ENCODE measurements at regions not wholly inside any gene's neighbourhood (a gene's known extent, or its start where the extent isn't known, plus 50 kb on each side); places are given as distances from the start of the nearest gene placed in this dataset.

- Mint-ChIP-seq H3K4me1 (no peaks in the 10 kb centered on the region), H3K36me3 (no peaks in the 10 kb centered on the region), H3K27ac (no peak overlapping the region), H3K27me3 (ENCODE audit: low read depth in 3 of 3) (peaks cover 4 to 21% (median 15%) of the 10 kb centered on the region in 3 donors), H3K4me3 (no peak overlapping the region), H3K9me3 (peaks cover 6 to 19% (median 13%) of the 10 kb centered on the region in 7 donors)
- H3K4me3 ChIP-seq (replicated peaks in 1 of 3; ENCODE audit: low read depth in 2 of 3, low read length in 3 of 3): no peak overlapping the region
- no peaks in the 10 kb centered on the region for H3K79me2 ChIP-seq (ENCODE audit: insufficient read depth, low read length)
- no peak overlapping the region for H3K27ac ChIP-seq (ENCODE audit: low read depth in 1 of 2, low read length in 2 of 2)
- H3K4me2 ChIP-seq (replicated peaks; ENCODE audit: extremely low read depth, low read length, poor library complexity, severe bottlenecking): no peak overlapping the region
- WGBS (ENCODE audit: insufficient coverage): 92% methylated on average over 16 of the region's 18 CpGs
- no peaks in the 10 kb centered on the region for H3K27me3 ChIP-seq (ENCODE audit: control insufficient read depth in 2 of 2, insufficient read depth in 2 of 2, low read length in 2 of 2)
- H3K36me3 ChIP-seq (replicated peaks in 1 of 2; ENCODE audit: control insufficient read depth in 1 of 2, insufficient read depth in 2 of 2, low read length in 2 of 2): no peaks in the 10 kb centered on the region
- H3K9me3 ChIP-seq (replicated peaks in 1 of 2; ENCODE audit: control insufficient read depth in 1 of 2, insufficient read depth in 1 of 2, low read length in 2 of 2): no peaks in the 10 kb centered on the region
- H3K4me1 ChIP-seq (ENCODE audit: control insufficient read depth in 1 of 2, insufficient read depth in 2 of 2, low read length in 2 of 2): no peaks in the 10 kb centered on the region
- intact Hi-C loops (cut with micrococcal nuclease): no loop called here
- H2AFZ ChIP-seq (ENCODE audit: insufficient read depth, low read depth, low read length, poor library complexity, severe bottlenecking): no peak overlapping the region
- no peak overlapping the region for H3K9ac ChIP-seq (ENCODE audit: insufficient read depth, low read length, poor library complexity, severe bottlenecking)
- no peak for DNase-seq
- TF ChIP-seq, protein P1, sequence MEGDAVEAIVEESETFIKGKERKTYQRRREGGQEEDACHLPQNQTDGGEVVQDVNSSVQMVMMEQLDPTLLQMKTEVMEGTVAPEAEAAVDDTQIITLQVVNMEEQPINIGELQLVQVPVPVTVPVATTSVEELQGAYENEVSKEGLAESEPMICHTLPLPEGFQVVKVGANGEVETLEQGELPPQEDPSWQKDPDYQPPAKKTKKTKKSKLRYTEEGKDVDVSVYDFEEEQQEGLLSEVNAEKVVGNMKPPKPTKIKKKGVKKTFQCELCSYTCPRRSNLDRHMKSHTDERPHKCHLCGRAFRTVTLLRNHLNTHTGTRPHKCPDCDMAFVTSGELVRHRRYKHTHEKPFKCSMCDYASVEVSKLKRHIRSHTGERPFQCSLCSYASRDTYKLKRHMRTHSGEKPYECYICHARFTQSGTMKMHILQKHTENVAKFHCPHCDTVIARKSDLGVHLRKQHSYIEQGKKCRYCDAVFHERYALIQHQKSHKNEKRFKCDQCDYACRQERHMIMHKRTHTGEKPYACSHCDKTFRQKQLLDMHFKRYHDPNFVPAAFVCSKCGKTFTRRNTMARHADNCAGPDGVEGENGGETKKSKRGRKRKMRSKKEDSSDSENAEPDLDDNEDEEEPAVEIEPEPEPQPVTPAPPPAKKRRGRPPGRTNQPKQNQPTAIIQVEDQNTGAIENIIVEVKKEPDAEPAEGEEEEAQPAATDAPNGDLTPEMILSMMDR (IDR thresholded peaks at IDR 0.05): no peak
- no peaks in the 10 kb centered on the region for H4K20me1 ChIP-seq (ENCODE audit: insufficient read depth, low read length)
These were observed 82.1 kb downstream of the DLL1 start for GRCh38 chr6:170208651-170209353.

DNA sequence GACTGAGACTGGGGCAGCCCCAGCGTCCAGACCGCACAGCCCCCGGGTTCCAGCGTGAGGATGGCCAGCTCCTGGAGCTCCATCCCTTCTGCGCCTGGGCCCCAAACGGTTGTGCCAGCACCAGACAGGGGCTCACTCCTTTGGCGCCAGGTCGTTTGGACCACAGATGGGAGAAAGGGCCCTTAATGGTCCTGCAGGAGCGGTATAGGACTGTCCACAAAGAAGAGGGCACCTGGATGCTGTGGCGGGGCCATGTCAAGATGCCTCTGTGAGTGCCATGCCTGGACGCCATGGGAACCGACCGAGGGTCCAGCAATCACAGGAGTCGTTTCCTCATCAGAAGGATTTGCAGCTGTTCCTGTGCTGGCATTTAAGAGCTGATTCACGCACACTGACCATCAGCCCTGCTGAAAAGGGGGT, 82.7 kb downstream of the DLL1 start:
- H3K36me3 ChIP-seq (replicated peaks in 1 of 2; ENCODE audit: control insufficient read depth in 1 of 2, insufficient read depth in 2 of 2, low read length in 2 of 2): no peaks in the 10 kb centered on the region
- no peaks in the 10 kb centered on the region for H3K4me1 ChIP-seq (ENCODE audit: control insufficient read depth in 1 of 2, insufficient read depth in 2 of 2, low read length in 2 of 2)
- H3K27me3 Mint-ChIP-seq (ENCODE audit: low read depth in 3 of 3): peaks cover 4 to 18% (median 12%) of the 10 kb centered on the region in 3 donors
- no peak overlapping the region for H3K27ac Mint-ChIP-seq
- intact Hi-C loops (cut with micrococcal nuclease): no loop called here
- DNase-seq: no peak
- TF ChIP-seq, protein P1 (IDR thresholded peaks at IDR 0.05): no peak
- no peaks in the 10 kb centered on the region for H3K79me2 ChIP-seq (ENCODE audit: insufficient read depth, low read length)
- WGBS (ENCODE audit: insufficient coverage): 94% methylated on average over 15 of the region's 15 CpGs
- H3K27me3 ChIP-seq (ENCODE audit: control insufficient read depth in 2 of 2, insufficient read depth in 2 of 2, low read length in 2 of 2): no peaks in the 10 kb centered on the region
- H3K4me3 Mint-ChIP-seq: no peak overlapping the region
- no peaks in the 10 kb centered on the region for H3K36me3 Mint-ChIP-seq
- H3K9me3 ChIP-seq (replicated peaks in 1 of 2; ENCODE audit: control insufficient read depth in 1 of 2, insufficient read depth in 1 of 2, low read length in 2 of 2): no peaks in the 10 kb centered on the region
- H3K4me2 ChIP-seq (replicated peaks; ENCODE audit: extremely low read depth, low read length, poor library complexity, severe bottlenecking): no peak overlapping the region
- H3K4me1 Mint-ChIP-seq: no peaks in the 10 kb centered on the region
- H2AFZ ChIP-seq (ENCODE audit: insufficient read depth, low read depth, low read length, poor library complexity, severe bottlenecking): no peak overlapping the region
- H3K27ac ChIP-seq (ENCODE audit: low read depth in 1 of 2, low read length in 2 of 2): no peak overlapping the region
- H4K20me1 ChIP-seq (ENCODE audit: insufficient read depth, low read length): no peaks in the 10 kb centered on the region
- no peak overlapping the region for H3K4me3 ChIP-seq (replicated peaks in 1 of 3; ENCODE audit: low read depth in 2 of 3, low read length in 3 of 3)
- no peak overlapping the region for H3K9ac ChIP-seq (ENCODE audit: insufficient read depth, low read length, poor library complexity, severe bottlenecking)
- peaks cover 9 to 22% (median 13%) of the 10 kb centered on the region in 7 donors for H3K9me3 Mint-ChIP-seq

Measured in CD14-positive monocyte (primary cell).